ENCODE measurements at regions not wholly inside any gene's neighbourhood (a gene's known extent, or its start where the extent isn't known, plus 50 kb on each side); places are given as distances from the start of the nearest gene placed in this dataset.
"Not testable (repeated sequence)": the region's sequence is repeated elsewhere in the genome, so short reads cannot be mapped to it uniquely, and the experiment has no call there.

- H3K9ac ChIP-seq: no peak overlapping the region
- no peaks in the 10 kb centered on the region for H3K9me3 ChIP-seq (replicated peaks in 1 of 11)
- no peaks in the 10 kb centered on the region for H3K4me1 ChIP-seq
- no peak overlapping the region for H3K4me3 ChIP-seq
- no peaks in the 10 kb centered on the region for H4K20me1 ChIP-seq
- no peak for TF ChIP-seq Cebpa-rat (IDR thresholded peaks at IDR 0.05)
- H3K27me3 ChIP-seq: no peaks in the 10 kb centered on the region
- H3K4me2 ChIP-seq: no peak overlapping the region
- no peak overlapping the region for H3K27ac ChIP-seq
- no peaks in the 10 kb centered on the region for H3K36me3 ChIP-seq
These were observed 342.3 kb upstream of the TMEFF2 start for GRCh38 chr2:192536922-192537624.

DNA sequence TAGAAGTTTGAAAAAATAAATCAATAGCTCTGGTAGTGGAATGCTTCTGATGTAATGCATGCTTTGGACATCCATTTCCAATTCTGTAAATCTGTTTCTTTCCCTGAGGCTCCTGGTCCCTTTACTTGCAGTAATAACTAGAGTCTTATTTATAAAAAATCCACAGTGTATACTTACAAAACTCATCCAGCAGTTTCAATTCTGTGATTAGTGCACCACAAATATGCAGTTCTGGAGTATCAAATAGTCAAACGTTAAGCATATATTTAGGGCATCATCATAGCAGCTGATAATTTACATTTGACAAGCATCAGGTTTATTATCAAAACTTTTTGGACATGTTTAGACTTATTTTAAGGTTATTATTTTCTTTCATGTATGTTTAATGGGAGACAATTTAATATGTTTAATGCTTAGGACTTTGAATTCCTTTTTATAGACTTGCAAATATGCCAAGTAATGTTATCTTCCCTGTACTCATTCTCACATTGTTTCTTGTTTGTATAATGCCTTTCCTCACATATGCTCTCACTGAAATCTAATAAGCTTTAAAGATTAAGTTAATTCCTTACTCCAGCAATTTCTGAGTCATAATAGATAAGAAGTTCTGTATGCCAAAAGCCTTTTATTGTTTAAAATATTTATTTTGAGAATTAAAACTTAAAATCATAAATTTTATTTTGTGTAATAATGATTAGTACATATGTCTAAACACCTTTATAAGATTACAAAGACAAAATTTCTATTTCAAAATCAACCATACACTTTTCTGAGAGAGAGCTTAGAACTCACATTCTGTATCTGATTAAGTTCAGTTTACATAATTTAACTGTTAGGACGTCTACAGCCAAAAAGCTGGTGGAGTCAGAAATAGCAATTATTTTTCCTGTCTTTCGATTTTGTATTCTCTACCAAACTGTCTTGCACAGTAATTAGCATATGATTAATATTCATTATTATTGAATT is 341.5 kb upstream of the TMEFF2 start:
- Histone ChIP-seq H3K36me3 (no peaks in the 10 kb centered on the region), H3K4me2 (no peak overlapping the region), H3K9me3 (replicated peaks in 1 of 11) (no peaks in the 10 kb centered on the region), H4K20me1 (no peaks in the 10 kb centered on the region), H3K4me3 (no peak overlapping the region), H3K27me3 (no peaks in the 10 kb centered on the region), H3K27ac (no peak overlapping the region), H3K4me1 (no peaks in the 10 kb centered on the region), H3K9ac (no peak overlapping the region)
- TF ChIP-seq Cebpa-rat (IDR thresholded peaks at IDR 0.05): no peak

DNA sequence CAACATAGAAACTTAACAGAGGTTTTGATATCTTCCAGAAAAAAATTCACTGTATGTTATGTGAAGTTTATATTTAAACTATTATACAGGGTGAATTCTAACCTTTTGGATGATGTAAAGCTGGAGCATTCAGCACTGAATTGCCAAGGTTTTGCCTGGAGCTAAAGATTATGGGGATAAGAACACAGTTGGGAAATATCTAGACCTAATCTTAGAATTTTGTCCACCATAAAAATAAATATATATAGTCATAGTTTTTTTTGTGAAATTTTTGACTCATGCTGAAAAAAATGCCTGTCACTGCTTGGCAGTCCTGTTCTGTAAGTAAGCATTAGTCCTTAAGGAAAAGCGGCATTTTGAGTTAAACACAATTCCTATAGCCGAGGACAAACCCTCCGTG is 339.3 kb upstream of the TMEFF2 start:
- no peak overlapping the region for H3K27ac ChIP-seq
- no peak overlapping the region for H3K4me3 ChIP-seq
- H3K9me3 ChIP-seq (replicated peaks in 1 of 11): no peaks in the 10 kb centered on the region
- H3K27me3 ChIP-seq: no peaks in the 10 kb centered on the region
- no peak overlapping the region for H3K9ac ChIP-seq
- H3K4me1 ChIP-seq: no peaks in the 10 kb centered on the region
- TF ChIP-seq Cebpa-rat (IDR thresholded peaks at IDR 0.05): no peak
- H3K4me2 ChIP-seq: no peak overlapping the region
- H3K36me3 ChIP-seq: no peaks in the 10 kb centered on the region
- H4K20me1 ChIP-seq: no peaks in the 10 kb centered on the region

DNA sequence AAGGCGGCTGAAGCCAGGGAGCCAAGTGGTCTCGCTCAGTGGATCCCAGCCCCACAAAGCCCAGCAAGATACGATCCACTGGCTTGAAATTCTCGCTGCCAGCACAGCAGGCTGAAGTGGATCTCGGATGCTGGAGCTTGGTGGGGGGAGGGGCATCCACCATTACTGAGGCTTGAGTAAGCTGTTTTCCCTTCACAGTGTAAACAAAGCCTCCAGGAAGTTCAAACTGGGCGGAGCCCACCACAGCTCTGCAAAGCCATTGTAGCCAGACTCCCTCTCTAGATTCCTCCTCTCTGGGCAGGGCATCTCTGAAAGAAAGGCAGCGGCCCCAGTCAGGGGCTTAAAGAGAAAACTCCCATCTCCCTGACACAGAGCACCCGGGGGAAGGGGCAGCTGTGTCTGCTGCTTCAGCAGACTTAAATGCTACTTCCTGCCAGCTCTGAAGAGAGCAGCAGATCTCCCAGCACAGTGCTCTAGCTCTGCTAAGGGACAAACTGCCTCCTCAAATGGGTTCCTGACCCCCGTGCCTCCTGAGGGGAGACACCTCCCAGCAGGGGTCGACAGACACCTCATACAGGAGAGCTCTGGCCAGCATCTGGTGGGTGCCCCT is 330.0 kb upstream of the TMEFF2 start:
- Histone ChIP-seq H3K9me3 (replicated peaks in 1 of 11) (peaks cover 0 to 14% (median 11%) of the 10 kb centered on the region in 11 experiments; a peak in 16 of 22 replicates), H3K4me1 (peaks cover 0 to 10% (median 0%) of the 10 kb centered on the region in 10 experiments; a peak in 3 of 20 replicates), H3K27ac (peak overlapping the region in 4 of 11 experiments; percentile 27 to 48 (median 44); a peak in 5 of 22 replicates), H3K4me2 (peak overlapping the region in 2 of 11 experiments; percentile 19 to 35; a peak in 3 of 22 replicates)
- not testable (repeated sequence) for H3K36me3 ChIP-seq, H4K20me1 ChIP-seq, H3K4me3 ChIP-seq, H3K9ac ChIP-seq, H3K27me3 ChIP-seq

DNA sequence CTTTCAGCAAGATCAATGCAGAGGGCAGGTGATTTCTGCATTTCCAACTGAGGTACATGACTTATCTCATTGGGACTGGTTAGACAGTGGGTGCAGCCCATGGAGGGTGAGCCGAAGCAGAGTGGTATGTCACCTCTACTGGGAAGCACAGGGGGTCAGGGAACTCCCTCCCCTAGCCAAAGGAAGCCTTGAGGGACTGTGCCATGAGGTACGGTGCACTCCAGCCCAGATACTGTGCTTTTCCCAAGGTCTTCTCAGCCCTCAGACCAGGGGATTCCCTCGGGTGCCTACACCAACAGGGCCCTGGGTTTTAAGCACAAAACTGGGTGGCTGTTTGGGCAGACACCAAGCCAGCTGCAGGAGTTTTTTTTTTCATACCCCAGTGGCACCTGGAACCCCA is 329.5 kb upstream of the TMEFF2 start:
- H3K36me3 ChIP-seq, H4K20me1 ChIP-seq, H3K27me3 ChIP-seq, H3K9ac ChIP-seq, H3K4me3 ChIP-seq: not testable (repeated sequence)
- Histone ChIP-seq H3K4me2 (0 out of 22 replicates have a peak overlapping the region, but pooled peaks of 1 of the 11 experiments have one; percentile 19), H3K27ac (peak overlapping the region in 3 of 11 experiments; percentile 27 to 44 (median 43); a peak in 4 of 22 replicates), H3K4me1 (peaks cover 0 to 10% (median 0%) of the 10 kb centered on the region in 10 experiments; a peak in 3 of 20 replicates), H3K9me3 (replicated peaks in 1 of 11) (peaks cover 0 to 14% (median 11%) of the 10 kb centered on the region in 11 experiments; a peak in 16 of 22 replicates)

DNA sequence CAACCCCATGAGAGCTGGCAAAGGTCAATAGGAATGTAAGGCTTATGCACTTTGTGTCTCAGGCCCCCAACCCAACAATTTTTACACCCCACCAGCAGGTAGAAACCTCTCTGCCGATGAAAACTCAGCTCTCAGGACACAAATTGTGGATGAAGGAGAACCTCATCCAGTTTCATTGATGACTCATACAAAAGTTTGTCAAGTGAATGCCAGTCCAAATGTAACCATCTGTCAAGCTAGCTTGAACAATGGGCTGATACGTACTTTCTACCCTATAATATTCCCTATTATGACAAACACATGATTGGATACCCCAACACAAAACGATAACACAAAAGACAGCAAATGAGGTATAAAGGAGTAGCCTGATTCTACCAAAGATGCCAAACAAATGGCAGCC is 321.2 kb upstream of the TMEFF2 start:
- no peak overlapping the region for H3K9ac ChIP-seq

DNA sequence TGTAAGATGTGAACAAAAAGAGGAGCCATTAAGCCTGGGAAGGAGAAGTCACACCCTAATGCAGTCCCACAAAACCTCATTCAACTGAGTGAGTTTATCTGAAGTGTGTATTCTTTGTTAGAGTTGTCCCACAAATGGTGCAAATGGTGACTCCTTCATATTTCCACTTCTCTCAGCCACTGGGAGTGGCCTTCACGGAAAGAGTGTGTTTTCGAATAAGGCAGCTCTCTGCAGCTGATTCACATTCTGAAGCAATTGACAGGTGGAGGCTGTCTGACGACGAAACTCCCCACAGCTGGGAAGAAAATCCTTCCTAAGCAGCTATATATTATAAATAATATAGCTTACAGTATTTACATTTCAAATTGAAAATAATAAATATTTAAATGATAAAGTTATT is 318.8 kb upstream of the TMEFF2 start:
- Histone ChIP-seq H3K4me1 (peaks cover 0 to 6% (median 0%) of the 10 kb centered on the region in 10 experiments; a peak in 2 of 20 replicates), H3K27ac (no peak overlapping the region), H3K9ac (no peak overlapping the region), H4K20me1 (no peaks in the 10 kb centered on the region), H3K27me3 (no peaks in the 10 kb centered on the region), H3K4me3 (no peak overlapping the region), H3K36me3 (no peaks in the 10 kb centered on the region), H3K4me2 (no peak overlapping the region), H3K9me3 (replicated peaks in 1 of 11) (peaks cover 0 to 4% (median 0%) of the 10 kb centered on the region in 11 experiments; a peak in 3 of 22 replicates)
- no peak for TF ChIP-seq Cebpa-rat (IDR thresholded peaks at IDR 0.05)

More for the DNA sequence above, 321.2 kb upstream of the TMEFF2 start:
- no peaks in the 10 kb centered on the region for H3K27me3 ChIP-seq
- H3K9me3 ChIP-seq (replicated peaks in 1 of 11): no peaks in the 10 kb centered on the region
- TF ChIP-seq Cebpa-rat (IDR thresholded peaks at IDR 0.05): no peak
- H4K20me1 ChIP-seq: no peaks in the 10 kb centered on the region
- peaks cover 0 to 6% (median 0%) of the 10 kb centered on the region in 10 experiments; a peak in 2 of 20 replicates for H3K4me1 ChIP-seq
- H3K27ac ChIP-seq: no peak overlapping the region
- no peaks in the 10 kb centered on the region for H3K36me3 ChIP-seq
- no peak overlapping the region for H3K4me2 ChIP-seq
- H3K4me3 ChIP-seq: no peak overlapping the region

DNA sequence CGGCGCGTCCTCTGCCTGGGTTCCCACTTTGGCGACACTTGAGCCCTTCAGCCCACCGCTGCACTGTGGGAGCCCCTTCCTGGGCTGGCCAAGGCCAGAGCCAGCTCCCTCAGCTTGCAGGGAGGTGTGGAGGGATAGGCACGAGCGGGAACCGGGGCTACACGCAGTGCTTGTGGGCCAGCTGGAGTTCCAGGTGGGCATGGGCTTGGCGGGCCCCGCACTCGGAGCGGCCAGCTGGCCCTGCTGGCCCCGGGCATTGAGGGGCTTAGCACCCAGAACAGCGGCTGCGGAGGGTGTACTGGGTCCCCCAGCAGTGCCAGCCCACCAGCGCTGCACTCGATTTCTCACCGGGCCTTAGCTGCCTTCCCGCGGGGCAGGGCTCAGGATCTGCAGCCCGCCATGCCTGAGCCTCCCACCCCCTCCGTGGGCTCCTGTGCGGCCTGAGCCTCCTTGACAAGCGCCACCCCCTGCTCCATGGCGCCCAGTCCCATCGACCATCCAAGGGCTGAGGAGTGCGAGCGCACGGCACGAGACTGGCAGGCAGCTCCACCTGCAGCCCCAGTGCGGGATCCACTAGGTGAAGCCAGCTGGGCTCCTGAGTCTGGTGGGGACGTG is 313.2 kb upstream of the TMEFF2 start:
- peaks cover 3 to 24% (median 19%) of the 10 kb centered on the region in 11 experiments; a peak in 20 of 22 replicates for H3K9me3 ChIP-seq (replicated peaks in 1 of 11)
- not testable (repeated sequence) for H3K9ac ChIP-seq, H3K4me2 ChIP-seq, H4K20me1 ChIP-seq, H3K27ac ChIP-seq, H3K36me3 ChIP-seq, H3K27me3 ChIP-seq, H3K4me3 ChIP-seq, H3K4me1 ChIP-seq
